Erythroblast (primary cell): ENCODE measurements at regions not wholly inside any gene's neighbourhood (a gene's known extent, or its start where the extent isn't known, plus 50 kb on each side); places are given as distances from the start of the nearest gene placed in this dataset.

Source experiments
- GATA1 ChIP-seq: IDR thresholded peaks from 2 replicates; pipeline ENCODE4 v1.6.1; 2011; ENCODE audit warnings: low read depth, mild to moderate bottlenecking, control low read depth, low read length, moderate library complexity
- POLR2A ChIP-seq: IDR thresholded peaks from 2 replicates; pipeline ENCODE4 v1.6.1; 2011; ENCODE audit warnings: mild to moderate bottlenecking, low read length

DNA sequence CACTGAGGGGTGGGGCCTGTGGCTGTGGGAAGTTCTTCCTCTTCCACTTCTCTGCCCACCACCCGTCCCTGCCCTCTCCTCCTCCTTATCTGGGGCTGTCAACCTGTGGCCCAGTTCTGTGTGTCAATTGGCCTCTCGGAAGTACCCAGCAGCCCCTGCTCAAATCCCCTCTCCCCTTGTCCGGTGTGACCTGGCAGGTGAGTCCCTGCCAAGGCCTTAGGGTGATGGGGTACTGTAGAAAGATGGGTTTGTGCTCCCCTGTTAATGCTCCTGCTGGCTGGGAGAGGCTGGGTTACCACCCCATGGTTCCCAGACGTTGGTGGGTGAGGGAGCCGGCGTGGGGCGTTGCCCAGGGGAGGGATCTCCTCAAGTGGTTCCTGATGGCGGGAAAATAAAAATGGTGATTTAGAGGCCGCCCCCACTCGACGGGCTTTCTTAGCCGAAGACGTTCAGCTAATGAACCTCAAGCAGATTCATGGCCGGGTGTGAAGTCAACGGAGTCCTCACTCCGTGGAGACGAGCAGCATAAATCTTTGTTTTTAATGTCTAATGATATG is 141.2 kb downstream of the URI1 start:
- TF ChIP-seq POLR2A (no peak), GATA1 (no peak)
